GM19023 (cell line): ENCODE measurements at regions not wholly inside any gene's neighbourhood (a gene's known extent, or its start where the extent isn't known, plus 50 kb on each side); places are given as distances from the start of the nearest gene placed in this dataset.

Experiments used
- ATAC-seq: cut with Tn5 transposase; IDR thresholded peaks from one replicate; pipeline ENCODE4 v1.9.1; 2021; ENCODE audit warnings: mild to moderate bottlenecking, moderate library complexity; ENCODE audit not compliant: unreplicated experiment

DNA sequence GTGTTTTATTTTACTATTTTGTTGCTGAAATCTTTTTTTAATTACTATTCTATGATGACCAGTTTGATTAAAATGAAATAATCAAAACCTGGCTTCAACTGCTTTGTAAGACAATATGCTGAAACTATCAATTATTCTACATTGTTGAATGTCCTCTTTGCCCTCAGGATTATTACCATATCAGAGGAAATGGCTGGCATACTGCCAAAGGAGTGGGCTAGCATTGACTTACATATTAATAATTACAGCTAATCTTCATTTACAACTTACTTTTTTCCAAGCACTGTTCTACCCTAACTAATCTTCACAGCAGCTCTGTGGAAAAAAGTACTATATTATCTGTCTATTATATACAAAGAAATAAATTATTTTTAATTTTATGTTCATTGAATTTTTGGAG, 560.5 kb downstream of the BCKDHB start:
- ATAC-seq: no peak

- no peak for ATAC-seq
Measured at GRCh38 chr6:80658926-80659325, 552.5 kb downstream of the BCKDHB start.

DNA sequence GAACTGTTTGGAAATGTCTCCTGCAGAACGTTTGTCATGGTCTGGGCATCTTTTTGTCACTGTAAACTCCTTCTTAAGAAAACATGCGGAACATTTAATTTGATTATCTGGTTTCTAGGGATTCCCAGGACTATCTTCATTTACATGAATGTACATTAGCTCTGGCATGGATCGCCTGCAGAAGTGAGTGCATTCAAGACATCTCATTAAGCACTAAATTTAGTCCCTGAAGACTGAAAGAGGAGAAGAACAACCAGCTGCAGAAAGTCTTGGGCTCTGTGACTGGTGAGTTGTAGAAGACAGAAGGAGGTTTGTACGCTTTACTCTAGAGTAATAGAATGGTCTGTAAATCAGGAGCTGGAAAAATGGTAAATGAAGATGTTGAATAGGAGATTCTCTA, 540.7 kb downstream of the BCKDHB start:
- no peak for ATAC-seq

GRCh38 chr6:80643881-80644280, 537.4 kb downstream of the BCKDHB start:
- no peak for ATAC-seq

GRCh38 chr6:80642452-80642851, 536.0 kb downstream of the BCKDHB start:
- ATAC-seq: no peak

GRCh38 chr6:80641591-80641990, 535.1 kb downstream of the BCKDHB start:
- ATAC-seq: no peak

- ATAC-seq: no peak
Measured at GRCh38 chr6:80640176-80640575, 533.7 kb downstream of the BCKDHB start.

- no peak for ATAC-seq
Measured at GRCh38 chr6:80639181-80639629, 532.7 kb downstream of the BCKDHB start.

GRCh38 chr6:80638213-80639055, 532.0 kb downstream of the BCKDHB start:
- ATAC-seq: peak; percentile 89

- ATAC-seq: no peak
Measured at GRCh38 chr6:80637312-80637711, 530.8 kb downstream of the BCKDHB start.

GRCh38 chr6:80636689-80637088, 530.2 kb downstream of the BCKDHB start:
- ATAC-seq: no peak

DNA sequence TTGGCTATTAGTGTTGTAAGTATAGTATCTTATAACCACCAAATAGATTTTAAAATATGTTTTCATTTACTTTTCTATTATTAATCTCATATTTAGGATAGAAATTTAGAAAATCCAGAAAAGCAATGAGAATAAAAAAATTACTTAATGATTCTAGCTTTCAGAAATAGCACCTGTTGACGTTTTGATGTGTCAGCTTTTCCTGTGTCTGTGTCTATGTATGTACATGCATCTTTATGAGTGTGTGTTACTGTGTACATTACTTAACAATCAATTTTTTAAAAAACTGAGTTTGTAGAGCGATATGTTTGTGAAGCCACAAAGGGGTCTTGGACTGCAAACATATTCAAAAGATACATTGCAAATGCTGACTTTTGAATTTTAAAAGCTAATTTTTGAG, 526.9 kb downstream of the BCKDHB start:
- no peak for ATAC-seq

DNA sequence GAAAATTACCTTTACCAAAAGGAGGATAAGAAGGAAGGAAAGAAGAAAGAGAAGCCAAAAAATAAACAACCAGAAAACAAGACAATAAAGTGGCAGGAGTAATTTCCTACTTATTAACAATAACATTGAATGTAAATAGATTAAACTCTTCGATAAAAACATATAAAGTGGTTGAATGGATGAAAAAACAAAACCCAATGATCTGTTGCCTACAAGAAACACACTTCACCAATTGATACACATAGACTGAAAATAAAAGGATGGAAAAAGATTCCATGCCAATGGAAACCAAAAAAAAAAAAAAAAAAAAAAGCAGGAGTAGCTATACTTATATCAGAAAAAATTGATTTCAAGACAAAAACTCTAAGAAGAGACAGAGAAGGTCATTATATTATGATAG, 518.9 kb downstream of the BCKDHB start:
- no peak for ATAC-seq

DNA sequence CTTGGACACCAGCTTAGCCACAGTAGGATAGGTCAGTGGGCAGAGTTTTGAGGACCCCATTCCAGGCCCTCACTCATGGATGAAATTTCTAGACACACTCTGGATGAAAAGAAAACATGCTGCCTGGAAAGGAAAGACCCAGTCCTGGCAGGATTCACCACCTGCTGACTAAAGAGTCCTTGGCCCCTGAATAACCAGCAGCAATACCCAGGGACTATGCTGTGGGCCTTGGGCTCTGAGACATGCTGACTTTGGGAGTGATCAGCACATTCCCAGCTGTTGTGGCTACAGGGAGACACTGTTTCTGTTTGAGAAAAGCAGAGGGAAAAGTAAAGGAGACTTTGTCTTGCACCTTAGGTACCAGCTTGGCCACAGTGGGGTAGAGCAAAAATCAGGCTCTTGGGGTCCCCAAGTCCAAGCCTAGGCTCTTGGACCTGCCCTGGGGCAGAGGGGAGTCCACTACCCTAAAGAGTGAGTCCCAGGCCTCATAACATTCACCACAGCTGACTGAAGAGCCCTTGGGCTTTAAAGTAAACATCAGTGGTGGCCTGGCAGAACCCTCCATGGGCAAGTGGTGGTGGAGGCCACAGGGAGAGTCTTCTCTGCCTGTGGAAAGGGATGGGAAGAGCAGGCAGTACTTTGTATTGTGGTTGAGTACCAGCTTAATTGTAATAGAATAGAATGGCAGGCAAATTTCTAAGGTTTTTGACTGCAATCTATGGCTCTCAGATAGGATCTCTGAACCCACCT, 516.8 kb downstream of the BCKDHB start:
- no peak for ATAC-seq

DNA sequence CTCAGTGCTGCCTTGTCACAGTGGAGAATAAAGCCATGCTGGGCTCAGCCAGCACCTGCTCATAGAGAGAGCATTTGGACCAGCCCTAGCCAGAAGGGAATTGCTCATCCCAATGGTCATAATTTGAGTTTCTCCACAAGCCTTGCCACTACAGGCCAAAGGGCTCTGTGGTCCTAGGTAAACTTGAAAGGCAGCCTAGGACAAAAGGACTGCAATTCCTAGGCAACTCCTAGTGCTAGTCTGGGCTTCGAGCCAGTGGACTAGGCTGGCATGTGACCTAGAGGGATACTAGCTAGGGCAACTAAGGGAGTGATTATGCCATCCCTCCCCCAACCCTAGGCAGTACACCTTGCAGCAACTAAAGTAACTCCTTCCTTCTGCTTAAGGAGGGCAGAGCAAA, 516.2 kb downstream of the BCKDHB start:
- ATAC-seq: no peak

DNA sequence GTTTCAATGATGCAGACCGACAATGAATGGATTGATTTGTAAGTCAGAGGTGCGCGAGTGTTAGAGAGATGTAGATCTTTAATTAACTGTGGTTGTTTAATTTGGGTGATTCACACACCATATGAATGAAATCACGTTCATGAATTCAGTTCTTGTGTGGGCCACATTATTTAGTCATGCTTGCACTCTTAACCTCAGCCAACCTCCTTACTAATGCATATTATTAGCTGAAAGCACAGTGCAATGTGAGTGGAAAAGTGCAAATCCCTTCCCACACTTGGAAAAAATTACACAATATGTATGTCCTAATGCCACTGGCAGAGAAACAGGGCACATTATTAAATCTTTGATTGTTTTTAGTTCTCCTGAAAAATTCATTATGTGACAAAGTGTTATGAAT, 512.5 kb downstream of the BCKDHB start:
- ATAC-seq: no peak

- ATAC-seq: no peak
Measured at GRCh38 chr6:80610846-80611245, 504.4 kb downstream of the BCKDHB start.

DNA sequence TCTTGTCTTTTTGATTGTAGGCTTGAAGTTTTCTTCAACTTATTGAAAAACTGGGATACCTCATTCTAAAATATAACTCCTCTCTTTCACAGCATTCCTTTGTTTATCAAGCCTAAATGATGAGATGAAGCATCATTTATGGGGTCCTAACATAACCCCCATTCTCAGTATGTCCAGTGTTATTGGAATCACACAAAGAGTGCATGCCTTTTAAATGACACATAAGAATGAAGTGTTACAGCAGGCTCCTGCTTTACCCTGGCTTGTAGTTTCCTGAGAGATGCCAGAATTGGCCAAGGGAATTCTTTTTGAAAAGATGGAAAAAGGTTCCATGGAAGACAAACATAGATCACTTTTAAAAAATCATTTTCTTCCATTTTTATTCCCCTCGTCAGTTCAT, 502.4 kb downstream of the BCKDHB start:
- no peak for ATAC-seq

GRCh38 chr6:80607811-80608391, 501.4 kb downstream of the BCKDHB start:
- no peak for ATAC-seq

DNA sequence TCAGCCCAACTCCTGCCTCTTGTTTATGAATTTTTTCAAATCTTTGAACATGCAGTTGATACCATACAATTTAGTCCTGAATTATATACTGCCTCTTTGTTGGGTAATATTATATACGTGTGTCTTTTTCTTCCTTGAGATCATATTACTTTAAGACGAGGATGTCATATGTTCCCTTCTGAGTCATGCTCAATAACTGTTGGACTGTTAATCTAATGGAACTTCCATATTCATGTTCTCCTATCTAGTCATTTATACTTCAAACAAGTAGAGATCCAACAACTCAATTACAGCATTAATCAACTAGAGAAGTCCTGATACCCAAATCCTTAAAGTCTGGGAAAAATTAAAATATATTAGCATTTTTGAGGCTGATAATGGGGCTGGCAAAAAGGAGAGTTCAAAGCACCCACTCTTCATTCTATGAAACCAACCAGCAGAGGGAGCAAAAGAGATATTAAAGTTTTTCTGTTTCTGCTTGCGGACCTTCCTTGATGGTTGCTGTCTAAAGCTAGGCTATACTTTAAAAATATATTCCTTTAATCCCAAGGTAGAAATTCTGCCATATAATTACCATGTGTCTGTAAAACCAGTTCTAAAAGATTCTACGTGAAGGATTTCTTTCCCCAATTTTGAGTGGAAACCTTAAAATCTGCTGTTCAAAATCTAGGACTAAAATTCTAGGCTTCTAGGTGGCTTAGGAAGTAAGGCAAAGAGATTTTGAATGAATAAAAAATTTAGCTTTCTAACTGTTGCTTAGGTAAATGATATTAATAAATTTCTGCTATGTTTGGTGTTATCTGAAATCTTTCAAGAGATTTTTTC, 498.9 kb downstream of the BCKDHB start:
- ATAC-seq: no peak

GRCh38 chr6:80603679-80604078, 497.2 kb downstream of the BCKDHB start:
- no peak for ATAC-seq
